ENCODE measurements at regions not wholly inside any gene's neighbourhood (a gene's known extent, or its start where the extent isn't known, plus 50 kb on each side); places are given as distances from the start of the nearest gene placed in this dataset.

GRCh38 chr9:80797101-80797829 lies 892.1 kb downstream of the TLE1 start:
- no peak for DNase-seq (ENCODE audit: low spot score)
- ATAC-seq (ENCODE audit: low FRiP score), result no peak
- TF ChIP-seq, protein P1, sequence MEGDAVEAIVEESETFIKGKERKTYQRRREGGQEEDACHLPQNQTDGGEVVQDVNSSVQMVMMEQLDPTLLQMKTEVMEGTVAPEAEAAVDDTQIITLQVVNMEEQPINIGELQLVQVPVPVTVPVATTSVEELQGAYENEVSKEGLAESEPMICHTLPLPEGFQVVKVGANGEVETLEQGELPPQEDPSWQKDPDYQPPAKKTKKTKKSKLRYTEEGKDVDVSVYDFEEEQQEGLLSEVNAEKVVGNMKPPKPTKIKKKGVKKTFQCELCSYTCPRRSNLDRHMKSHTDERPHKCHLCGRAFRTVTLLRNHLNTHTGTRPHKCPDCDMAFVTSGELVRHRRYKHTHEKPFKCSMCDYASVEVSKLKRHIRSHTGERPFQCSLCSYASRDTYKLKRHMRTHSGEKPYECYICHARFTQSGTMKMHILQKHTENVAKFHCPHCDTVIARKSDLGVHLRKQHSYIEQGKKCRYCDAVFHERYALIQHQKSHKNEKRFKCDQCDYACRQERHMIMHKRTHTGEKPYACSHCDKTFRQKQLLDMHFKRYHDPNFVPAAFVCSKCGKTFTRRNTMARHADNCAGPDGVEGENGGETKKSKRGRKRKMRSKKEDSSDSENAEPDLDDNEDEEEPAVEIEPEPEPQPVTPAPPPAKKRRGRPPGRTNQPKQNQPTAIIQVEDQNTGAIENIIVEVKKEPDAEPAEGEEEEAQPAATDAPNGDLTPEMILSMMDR (IDR thresholded peaks at IDR 0.05), result no peak

DNA sequence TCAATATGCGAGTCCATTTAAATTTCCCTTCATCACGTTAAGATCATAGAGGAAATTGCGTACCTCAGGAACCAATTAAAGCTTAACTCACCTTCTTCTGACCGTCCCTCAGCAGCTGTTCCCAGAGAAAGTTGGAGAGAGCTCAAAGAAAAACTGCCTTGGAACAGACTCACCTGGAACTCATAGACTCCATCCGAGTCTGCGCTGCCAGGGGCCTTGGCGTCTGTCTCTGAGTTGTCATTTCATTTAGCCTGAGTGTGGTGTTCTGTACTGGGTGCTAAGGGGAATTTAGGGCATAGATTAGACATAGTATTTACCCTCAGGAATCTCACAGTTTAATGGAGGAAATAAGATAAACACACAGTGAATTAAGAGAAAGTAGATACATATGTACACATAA lies 892.7 kb downstream of the TLE1 start:
- ATAC-seq (ENCODE audit: low FRiP score), result no peak
- TF ChIP-seq, protein P1 (IDR thresholded peaks at IDR 0.05), result no peak
- no peak for DNase-seq (ENCODE audit: low spot score)

GRCh38 chr9:80794197-80794596 lies 895.1 kb downstream of the TLE1 start:
- DNase-seq (ENCODE audit: low spot score) (no peak), ATAC-seq (ENCODE audit: low FRiP score) (no peak)
- TF ChIP-seq, protein P1 (IDR thresholded peaks at IDR 0.05), result no peak

- TF ChIP-seq, protein P1 (IDR thresholded peaks at IDR 0.05), result no peak
- no peak for DNase-seq (ENCODE audit: low spot score)
- ATAC-seq (ENCODE audit: low FRiP score), result no peak
Observed at GRCh38 chr9:80793706-80794105, 895.6 kb downstream of the TLE1 start.

GRCh38 chr9:80792726-80793125 lies 896.6 kb downstream of the TLE1 start:
- ATAC-seq (ENCODE audit: low FRiP score) (no peak), DNase-seq (ENCODE audit: low spot score) (no peak)

DNA sequence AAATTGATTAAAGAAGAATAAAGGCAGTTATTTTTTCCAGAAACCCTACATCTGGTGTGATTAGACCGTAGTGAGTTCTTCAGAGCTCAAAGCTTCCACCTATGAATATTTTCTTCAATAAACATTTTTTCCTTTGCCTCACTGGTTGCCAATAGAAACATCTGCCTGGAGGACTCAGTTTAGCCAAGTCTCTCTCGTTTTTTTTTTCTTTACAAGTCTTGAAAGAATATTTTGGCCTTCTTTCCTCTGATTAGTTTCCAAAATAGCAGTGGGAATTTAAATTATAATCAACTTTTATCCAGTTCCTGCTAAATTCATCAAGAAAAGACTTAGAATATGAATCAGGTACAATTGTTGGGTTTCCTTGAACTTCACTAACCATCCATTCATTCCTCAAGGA lies 897.5 kb downstream of the TLE1 start:
- DNase-seq (ENCODE audit: low spot score), result no peak
- TF ChIP-seq, protein P1 (IDR thresholded peaks at IDR 0.05), result no peak
- no peak for ATAC-seq (ENCODE audit: low FRiP score)

More at GRCh38 chr9:80792726-80793125, 896.6 kb downstream of the TLE1 start:
- TF ChIP-seq, protein P1 (IDR thresholded peaks at IDR 0.05), result no peak

DNA sequence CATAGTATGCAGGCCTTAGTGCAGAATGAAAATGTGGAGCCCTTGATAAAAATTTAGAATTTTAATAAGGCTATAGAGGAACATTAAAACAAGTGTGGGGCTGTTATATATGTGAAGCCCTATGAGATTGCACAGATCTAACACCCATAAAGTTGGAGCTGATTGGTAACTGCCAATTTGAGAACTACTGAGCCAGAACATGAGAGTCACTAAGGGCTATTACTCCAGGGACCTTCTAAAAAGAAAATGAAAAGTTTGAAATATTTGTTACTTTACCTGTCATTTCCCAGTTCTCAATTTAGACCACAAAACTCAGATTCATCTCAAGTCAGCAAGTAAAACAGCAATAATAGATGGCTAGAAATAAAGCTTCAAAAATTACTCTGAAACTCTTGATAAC lies 898.6 kb downstream of the TLE1 start:
- DNase-seq (ENCODE audit: low spot score) (no peak), ATAC-seq (ENCODE audit: low FRiP score) (no peak)
- TF ChIP-seq, protein P1 (IDR thresholded peaks at IDR 0.05), result no peak
